Thyroid gland (tissue), 4 donors: ENCODE measurements at regions not wholly inside any gene's neighbourhood (a gene's known extent, or its start where the extent isn't known, plus 50 kb on each side); places are given as distances from the start of the nearest gene placed in this dataset.

Source experiments
- DNase-seq, 2 donors: peaks; one replicate each; pipeline ENCODE4 v3.0.0-alpha.2; 2019
- H3K27ac ChIP-seq, 3 donors: fragments of 200-600 bp; sonication (generic); 1 replicate in 2 of 3; 2 replicates in 1 of 3; pipeline ENCODE4 v1.5.1; 2016 to 2019; ENCODE audit warnings: mild to moderate bottlenecking in 1 of 3, moderate library complexity in 1 of 3
- H3K27me3 ChIP-seq: fragments of 200-600 bp; sonication (generic); one replicate; pipeline ENCODE4 v1.5.1; 2019
- H3K36me3 ChIP-seq, 2 donors: fragments of 200-600 bp; sonication (generic); one replicate each; pipeline ENCODE4 v1.5.1; 2016 to 2019
- H3K4me1 ChIP-seq, 2 donors: fragments of 200-600 bp; sonication (generic); one replicate each; pipeline ENCODE4 v1.5.1; 2017 to 2019
- H3K4me3 ChIP-seq, 3 donors: fragments of 200-600 bp; sonication (generic); replicated peaks in 1 of 3; 1 replicate in 2 of 3; 2 replicates in 1 of 3; pipeline ENCODE4 v1.5.1; 2016; ENCODE audit warnings: mild to moderate bottlenecking in 1 of 3
- H3K9me3 ChIP-seq: fragments of 200-600 bp; sonication (generic); one replicate; pipeline ENCODE4 v1.5.1; 2017
- POLR2A ChIP-seq, 2 donors: fragments of 450-650 bp; IDR thresholded peaks; one replicate each; pipeline ENCODE4 v1.6.1; 2017; ENCODE audit warnings: antibody characterized with exemption in 2 of 2, mild to moderate bottlenecking in 2 of 2, moderate library complexity in 1 of 2
- WGBS, 2 donors: methylation state at CpG; one replicate each; pipeline ENCODE4 v1.1.5; 2017; 5-methylcytosine and 5-hydroxymethylcytosine counted together
- intact Hi-C: fragments of 100-400 bp; cut with DNase I; formaldehyde crosslinking; loops from one replicate; pipeline ENCODE4 v1.15.1; 2023
- TF ChIP-seq, protein P1 (sequence below), 6 experiments: fragments of 200-600 bp in 3 of 6; fragments of 450-650 bp in 3 of 6; sonication (generic) in 3 of 6; IDR thresholded peaks; one replicate each; pipeline ENCODE4 v1.5.1; 2016 to 2019; ENCODE audit warnings: antibody characterized with exemption in 6 of 6, mild to moderate bottlenecking in 2 of 6, inconsistent platforms in 1 of 6, moderate library complexity in 1 of 6

DNA sequence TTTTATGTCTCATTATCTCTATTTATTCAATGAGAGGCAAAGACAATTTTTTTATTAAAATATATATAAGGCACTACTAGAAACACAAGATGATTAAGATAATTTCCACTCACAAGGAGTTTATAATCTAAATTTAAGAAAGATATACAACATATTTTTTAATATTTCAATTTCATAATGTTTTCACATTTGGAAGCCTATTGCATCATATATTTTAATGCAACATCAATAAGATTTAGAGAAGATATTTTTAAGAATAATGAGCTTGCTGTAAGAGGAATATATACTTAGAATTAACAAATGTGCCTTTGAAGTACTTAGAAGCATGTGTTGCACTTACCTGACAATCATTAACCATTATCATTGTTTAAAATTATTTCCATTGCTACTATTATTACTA lies 597.7 kb upstream of the BTBD3 start:
- no peaks in the 10 kb centered on the region for H3K4me1 ChIP-seq
- H3K27me3 ChIP-seq = no peaks in the 10 kb centered on the region
- no peaks in the 10 kb centered on the region for H3K36me3 ChIP-seq
- H3K4me3 ChIP-seq = no peak overlapping the region
- no peak overlapping the region for H3K27ac ChIP-seq
- DNase-seq = no peak
- no peaks in the 10 kb centered on the region for H3K9me3 ChIP-seq
- intact Hi-C loops = no loop called here
- TF ChIP-seq, protein P1, sequence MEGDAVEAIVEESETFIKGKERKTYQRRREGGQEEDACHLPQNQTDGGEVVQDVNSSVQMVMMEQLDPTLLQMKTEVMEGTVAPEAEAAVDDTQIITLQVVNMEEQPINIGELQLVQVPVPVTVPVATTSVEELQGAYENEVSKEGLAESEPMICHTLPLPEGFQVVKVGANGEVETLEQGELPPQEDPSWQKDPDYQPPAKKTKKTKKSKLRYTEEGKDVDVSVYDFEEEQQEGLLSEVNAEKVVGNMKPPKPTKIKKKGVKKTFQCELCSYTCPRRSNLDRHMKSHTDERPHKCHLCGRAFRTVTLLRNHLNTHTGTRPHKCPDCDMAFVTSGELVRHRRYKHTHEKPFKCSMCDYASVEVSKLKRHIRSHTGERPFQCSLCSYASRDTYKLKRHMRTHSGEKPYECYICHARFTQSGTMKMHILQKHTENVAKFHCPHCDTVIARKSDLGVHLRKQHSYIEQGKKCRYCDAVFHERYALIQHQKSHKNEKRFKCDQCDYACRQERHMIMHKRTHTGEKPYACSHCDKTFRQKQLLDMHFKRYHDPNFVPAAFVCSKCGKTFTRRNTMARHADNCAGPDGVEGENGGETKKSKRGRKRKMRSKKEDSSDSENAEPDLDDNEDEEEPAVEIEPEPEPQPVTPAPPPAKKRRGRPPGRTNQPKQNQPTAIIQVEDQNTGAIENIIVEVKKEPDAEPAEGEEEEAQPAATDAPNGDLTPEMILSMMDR (IDR thresholded peaks at IDR 0.05) = no peak
- TF ChIP-seq POLR2A (IDR thresholded peaks at IDR 0.05) = no peak

DNA sequence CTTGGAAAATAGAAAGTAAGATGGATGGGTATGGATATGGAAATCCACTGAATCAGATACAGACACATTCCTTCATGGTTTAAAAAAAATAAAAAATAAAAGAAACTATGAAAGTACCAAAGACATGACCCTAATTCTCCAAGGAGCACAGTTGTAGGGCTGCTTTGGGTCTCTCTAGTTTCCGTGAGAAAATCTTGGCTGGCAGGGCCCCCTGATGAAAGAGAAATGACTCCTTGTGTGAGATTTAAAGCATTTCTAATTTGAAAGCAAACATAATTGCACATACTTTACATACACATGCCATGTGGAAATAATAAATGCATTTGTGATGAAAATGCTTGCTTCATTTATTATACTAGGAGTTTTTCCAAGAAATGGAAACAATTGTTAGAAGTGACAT lies 593.9 kb upstream of the BTBD3 start:
- H3K36me3 ChIP-seq = no peaks in the 10 kb centered on the region
- H3K4me1 ChIP-seq = no peaks in the 10 kb centered on the region
- WGBS, 2 donors = 84 to 87% methylated on average over 1 of the region's 1 CpG
- H3K27me3 ChIP-seq = no peaks in the 10 kb centered on the region
- intact Hi-C loops = no loop called here
- H3K4me3 ChIP-seq = no peak overlapping the region
- no peak overlapping the region for H3K27ac ChIP-seq
- no peak for DNase-seq
- H3K9me3 ChIP-seq = no peaks in the 10 kb centered on the region
- TF ChIP-seq, protein P1 (IDR thresholded peaks at IDR 0.05) = no peak
- TF ChIP-seq POLR2A (IDR thresholded peaks at IDR 0.05) = no peak

DNA sequence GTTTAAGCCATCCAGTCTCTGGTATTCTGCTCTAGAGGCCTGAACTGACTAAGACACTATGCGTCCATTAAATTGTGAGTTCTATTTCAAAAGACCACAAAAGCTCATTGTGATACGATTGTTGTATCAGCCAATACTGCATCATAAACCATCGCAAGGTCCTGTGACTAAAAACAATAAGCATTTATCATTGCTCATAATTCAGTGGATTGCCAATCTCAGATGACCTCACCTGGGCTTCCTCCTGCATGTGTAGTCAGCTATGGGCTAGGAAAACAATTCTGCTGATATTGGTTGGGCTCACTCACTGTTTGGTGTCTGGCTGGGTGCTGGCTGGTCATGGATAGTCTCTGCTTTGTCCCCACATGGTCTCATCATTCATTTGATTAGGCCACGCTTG lies 592.7 kb upstream of the BTBD3 start:
- 90 to 95% methylated on average over 4 of the region's 4 CpGs for WGBS, 2 donors
- Histone ChIP-seq H3K9me3 (no peaks in the 10 kb centered on the region), H3K36me3 (no peaks in the 10 kb centered on the region), H3K27me3 (no peaks in the 10 kb centered on the region), H3K27ac (no peak overlapping the region), H3K4me3 (no peak overlapping the region), H3K4me1 (no peaks in the 10 kb centered on the region)
- no peak for DNase-seq
- intact Hi-C loops = no loop called here
- TF ChIP-seq POLR2A (IDR thresholded peaks at IDR 0.05) = no peak

DNA sequence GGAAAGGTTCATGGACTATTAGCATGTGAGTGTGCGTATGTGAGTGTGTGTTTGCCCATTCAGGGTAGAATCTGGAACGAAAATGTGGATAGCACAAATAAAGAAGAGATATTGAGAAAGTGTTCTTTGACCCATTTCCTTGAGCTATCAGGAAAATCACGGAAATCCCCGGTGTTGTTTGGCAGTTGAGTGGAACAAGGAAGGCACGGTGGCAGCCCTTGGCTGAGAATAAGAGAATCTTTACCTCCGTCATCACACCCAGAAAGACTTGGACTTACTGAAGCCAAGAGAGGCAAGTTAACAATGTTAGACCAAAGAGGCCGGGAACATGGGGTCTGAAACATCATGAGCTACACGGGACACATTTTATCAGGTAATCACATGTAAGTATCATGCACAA lies 588.9 kb upstream of the BTBD3 start:
- no peaks in the 10 kb centered on the region for H3K36me3 ChIP-seq
- no peak for TF ChIP-seq POLR2A (IDR thresholded peaks at IDR 0.05)
- TF ChIP-seq, protein P1 (IDR thresholded peaks at IDR 0.05) = no peak
- no peaks in the 10 kb centered on the region for H3K27me3 ChIP-seq
- no peak overlapping the region for H3K4me3 ChIP-seq
- intact Hi-C loops = no loop called here
- no peak overlapping the region for H3K27ac ChIP-seq
- no peaks in the 10 kb centered on the region for H3K9me3 ChIP-seq
- DNase-seq = no peak
- WGBS, 2 donors = 90 to 91% methylated on average over 8 of the region's 8 CpGs
- no peaks in the 10 kb centered on the region for H3K4me1 ChIP-seq

DNA sequence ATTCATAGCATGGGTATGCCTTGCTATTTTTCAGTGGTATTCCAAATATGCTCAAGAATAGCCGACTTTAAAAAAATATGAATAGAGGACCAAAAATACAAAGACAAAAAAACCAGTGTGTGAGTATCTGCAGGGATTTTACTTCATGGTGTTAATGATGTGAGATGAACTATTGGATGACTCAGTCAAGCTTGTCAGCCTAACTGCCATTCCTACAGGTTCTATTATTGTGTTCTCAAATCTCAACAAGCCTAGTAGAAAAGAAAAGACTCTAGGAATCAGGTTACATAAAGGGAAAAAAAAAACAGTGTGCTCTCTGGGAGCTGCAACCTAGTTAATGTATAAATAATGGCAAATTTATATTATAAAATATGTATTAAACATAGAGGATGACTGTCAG lies 588.4 kb upstream of the BTBD3 start:
- 85 to 86% methylated on average over 1 of the region's 1 CpG for WGBS, 2 donors
- no peak for DNase-seq
- Histone ChIP-seq H3K27me3 (no peaks in the 10 kb centered on the region), H3K27ac (no peak overlapping the region), H3K4me3 (no peak overlapping the region), H3K9me3 (no peaks in the 10 kb centered on the region), H3K4me1 (no peaks in the 10 kb centered on the region), H3K36me3 (no peaks in the 10 kb centered on the region)
- TF ChIP-seq, protein P1 (IDR thresholded peaks at IDR 0.05) = no peak
- no peak for TF ChIP-seq POLR2A (IDR thresholded peaks at IDR 0.05)
- intact Hi-C loops = no loop called here

DNA sequence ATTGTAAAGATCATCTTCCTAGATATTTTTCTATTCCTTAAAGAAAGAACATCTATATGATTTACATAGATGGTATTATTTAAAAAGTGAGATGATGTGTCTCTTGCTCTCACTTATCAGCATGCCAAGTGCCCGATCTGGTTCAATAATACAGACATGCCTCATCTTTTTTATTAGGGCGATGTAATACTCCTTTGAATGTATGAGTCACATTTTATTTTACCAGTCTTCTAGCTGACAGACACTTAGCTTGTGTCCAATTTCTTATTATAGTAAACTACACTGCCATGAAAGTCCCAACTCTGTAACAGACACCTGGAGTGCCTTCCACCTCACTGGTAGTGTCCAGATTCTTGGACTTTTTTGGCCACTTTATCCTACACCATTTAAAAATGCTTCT lies 586.6 kb upstream of the BTBD3 start:
- Histone ChIP-seq H3K9me3 (no peaks in the 10 kb centered on the region), H3K27me3 (no peaks in the 10 kb centered on the region), H3K4me1 (peaks cover 0 to 7% of the 10 kb centered on the region in 2 donors), H3K36me3 (no peaks in the 10 kb centered on the region), H3K27ac (no peak overlapping the region), H3K4me3 (no peak overlapping the region)
- no peak for DNase-seq
- intact Hi-C loops = no loop called here
- TF ChIP-seq, protein P1 (IDR thresholded peaks at IDR 0.05) = no peak
- no peak for TF ChIP-seq POLR2A (IDR thresholded peaks at IDR 0.05)
- 92 to 98% methylated on average over 2 of the region's 2 CpGs for WGBS, 2 donors
